Nephron progenitor cell (in vitro differentiated cells): ENCODE measurements at regions not wholly inside any gene's neighbourhood (a gene's known extent, or its start where the extent isn't known, plus 50 kb on each side); places are given as distances from the start of the nearest gene placed in this dataset.

Experiments used
- DNase-seq: peaks from one replicate; pipeline ENCODE4 v3.0.0; 2021
- H3K27ac Mint-ChIP-seq: 2 replicates; pipeline ENCODE4 v1.8.0; 2021; ENCODE audit warnings: mild to moderate bottlenecking, moderate library complexity, mixed read lengths
- H3K27me3 Mint-ChIP-seq: 2 replicates; pipeline ENCODE4 v1.8.0; 2021; ENCODE audit warnings: mild to moderate bottlenecking, low read depth, mixed read lengths; ENCODE audit not compliant: poor library complexity
- H3K36me3 Mint-ChIP-seq: 2 replicates; pipeline ENCODE4 v1.8.0; 2021; ENCODE audit warnings: low read depth, mixed read lengths
- H3K4me1 Mint-ChIP-seq: 2 replicates; pipeline ENCODE4 v1.8.0; 2021; ENCODE audit warnings: mixed read lengths
- H3K4me3 Mint-ChIP-seq: 2 replicates; pipeline ENCODE4 v1.8.0; 2021; ENCODE audit warnings: mild to moderate bottlenecking, moderate library complexity, mixed read lengths
- H3K9me3 Mint-ChIP-seq: 2 replicates; pipeline ENCODE4 v1.8.0; 2021; ENCODE audit warnings: mild to moderate bottlenecking, moderate library complexity, mixed read lengths
- TF ChIP-seq, protein P1 (sequence below): fragments of 200-600 bp; sonication (generic); IDR thresholded peaks from 2 replicates; pipeline ENCODE4 v1.5.0; 2021; ENCODE audit warnings: antibody characterized with exemption

DNA sequence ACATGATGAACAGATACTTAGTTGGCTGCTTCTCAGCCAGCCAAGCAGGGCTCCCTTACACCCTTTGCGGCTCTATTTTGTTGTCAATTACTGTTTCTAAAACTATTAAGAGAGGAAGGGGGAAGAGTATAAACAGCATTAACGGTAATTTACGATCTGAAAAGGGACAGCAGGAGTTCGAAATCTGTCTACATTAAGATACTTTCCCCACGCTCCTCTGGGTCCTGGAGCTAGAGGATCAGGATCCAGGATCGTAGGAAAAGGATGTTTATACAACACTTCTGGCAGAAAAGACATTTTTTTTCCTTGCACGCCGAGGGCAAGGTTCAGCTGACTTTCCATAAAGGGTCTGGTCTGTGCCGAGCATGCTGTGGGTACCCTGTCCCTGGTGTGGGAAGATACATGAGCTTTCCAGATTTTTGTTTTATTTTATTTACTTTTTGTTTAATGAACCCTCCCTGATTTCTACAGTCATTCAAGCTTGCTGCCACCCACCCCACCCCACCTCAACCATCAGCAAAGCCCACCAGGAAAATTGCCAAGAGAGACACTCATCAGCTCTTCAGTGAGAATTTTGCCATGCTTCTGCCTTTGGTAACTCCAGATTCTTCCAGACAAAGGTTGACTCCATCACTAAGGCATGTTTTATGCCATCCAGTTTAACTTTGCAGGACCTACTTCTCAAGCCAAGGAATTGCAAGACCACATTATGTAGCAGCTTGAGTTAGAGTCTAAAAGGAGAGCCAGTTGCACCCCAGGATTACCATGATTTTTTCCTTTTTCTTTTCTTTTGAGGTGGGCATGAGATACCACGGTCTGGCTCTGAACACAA, 188.1 kb downstream of the QDPR start:
- peak; percentile 6 for DNase-seq
- H3K4me1 Mint-ChIP-seq, result peaks cover 35% of the 10 kb centered on the region
- H3K27ac Mint-ChIP-seq, result peak overlapping the region; percentile 77
- peaks cover 5% of the 10 kb centered on the region for H3K36me3 Mint-ChIP-seq
- peak overlapping the region; percentile 60 for H3K4me3 Mint-ChIP-seq
- TF ChIP-seq, protein P1, sequence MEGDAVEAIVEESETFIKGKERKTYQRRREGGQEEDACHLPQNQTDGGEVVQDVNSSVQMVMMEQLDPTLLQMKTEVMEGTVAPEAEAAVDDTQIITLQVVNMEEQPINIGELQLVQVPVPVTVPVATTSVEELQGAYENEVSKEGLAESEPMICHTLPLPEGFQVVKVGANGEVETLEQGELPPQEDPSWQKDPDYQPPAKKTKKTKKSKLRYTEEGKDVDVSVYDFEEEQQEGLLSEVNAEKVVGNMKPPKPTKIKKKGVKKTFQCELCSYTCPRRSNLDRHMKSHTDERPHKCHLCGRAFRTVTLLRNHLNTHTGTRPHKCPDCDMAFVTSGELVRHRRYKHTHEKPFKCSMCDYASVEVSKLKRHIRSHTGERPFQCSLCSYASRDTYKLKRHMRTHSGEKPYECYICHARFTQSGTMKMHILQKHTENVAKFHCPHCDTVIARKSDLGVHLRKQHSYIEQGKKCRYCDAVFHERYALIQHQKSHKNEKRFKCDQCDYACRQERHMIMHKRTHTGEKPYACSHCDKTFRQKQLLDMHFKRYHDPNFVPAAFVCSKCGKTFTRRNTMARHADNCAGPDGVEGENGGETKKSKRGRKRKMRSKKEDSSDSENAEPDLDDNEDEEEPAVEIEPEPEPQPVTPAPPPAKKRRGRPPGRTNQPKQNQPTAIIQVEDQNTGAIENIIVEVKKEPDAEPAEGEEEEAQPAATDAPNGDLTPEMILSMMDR, result no peak
- peaks cover 15% of the 10 kb centered on the region for H3K9me3 Mint-ChIP-seq
- H3K27me3 Mint-ChIP-seq, result no peaks in the 10 kb centered on the region

DNA sequence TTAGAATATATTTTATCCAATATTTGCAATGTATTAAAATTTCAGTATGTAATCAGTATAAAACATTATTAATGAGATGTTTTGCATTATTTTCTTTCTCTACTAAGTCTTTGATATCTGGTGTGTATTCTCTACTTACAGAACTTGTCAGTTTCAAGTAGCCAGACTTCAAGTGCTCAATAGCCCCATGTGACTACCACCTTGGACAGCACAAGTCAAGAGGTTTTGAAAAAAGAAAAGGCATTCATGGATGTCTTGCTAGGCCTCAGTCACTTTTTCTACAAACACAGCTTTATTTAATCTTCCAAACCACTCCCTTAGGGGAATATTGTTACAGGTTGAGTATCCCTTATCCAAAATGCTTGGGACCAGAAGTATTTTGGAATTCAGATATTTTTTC, 189.4 kb downstream of the QDPR start:
- peaks cover 5% of the 10 kb centered on the region for H3K36me3 Mint-ChIP-seq
- peaks cover 25% of the 10 kb centered on the region for H3K4me1 Mint-ChIP-seq
- peaks cover 15% of the 10 kb centered on the region for H3K9me3 Mint-ChIP-seq
- TF ChIP-seq, protein P1, result no peak
- no peak overlapping the region for H3K4me3 Mint-ChIP-seq
- no peak for DNase-seq
- no peak overlapping the region for H3K27ac Mint-ChIP-seq
- no peaks in the 10 kb centered on the region for H3K27me3 Mint-ChIP-seq

DNA sequence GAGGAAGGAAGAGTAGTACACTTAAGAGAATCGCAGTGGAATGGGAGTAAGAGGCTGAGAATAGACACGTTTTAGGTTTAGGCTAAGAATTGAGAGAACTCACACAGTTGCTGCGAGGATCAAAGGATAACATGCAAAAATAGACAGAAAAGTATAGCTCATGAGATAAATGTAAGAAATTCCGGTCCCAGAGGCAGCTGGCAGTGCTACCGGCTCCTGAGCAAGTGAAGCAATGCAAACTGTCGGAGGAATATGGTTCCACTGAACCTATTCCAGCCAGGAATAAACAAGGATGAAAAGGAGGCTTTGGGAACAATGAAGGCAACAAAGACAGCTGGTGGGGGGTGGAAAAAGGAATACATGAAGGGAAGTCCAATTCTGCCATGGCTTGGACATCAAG, 191.8 kb downstream of the QDPR start:
- H3K36me3 Mint-ChIP-seq, result peaks cover 5% of the 10 kb centered on the region
- TF ChIP-seq, protein P1, result no peak
- H3K27me3 Mint-ChIP-seq, result no peaks in the 10 kb centered on the region
- H3K4me1 Mint-ChIP-seq, result peaks cover 25% of the 10 kb centered on the region
- no peak overlapping the region for H3K27ac Mint-ChIP-seq
- no peak overlapping the region for H3K4me3 Mint-ChIP-seq
- no peak for DNase-seq
- H3K9me3 Mint-ChIP-seq, result peaks cover 15% of the 10 kb centered on the region

DNA sequence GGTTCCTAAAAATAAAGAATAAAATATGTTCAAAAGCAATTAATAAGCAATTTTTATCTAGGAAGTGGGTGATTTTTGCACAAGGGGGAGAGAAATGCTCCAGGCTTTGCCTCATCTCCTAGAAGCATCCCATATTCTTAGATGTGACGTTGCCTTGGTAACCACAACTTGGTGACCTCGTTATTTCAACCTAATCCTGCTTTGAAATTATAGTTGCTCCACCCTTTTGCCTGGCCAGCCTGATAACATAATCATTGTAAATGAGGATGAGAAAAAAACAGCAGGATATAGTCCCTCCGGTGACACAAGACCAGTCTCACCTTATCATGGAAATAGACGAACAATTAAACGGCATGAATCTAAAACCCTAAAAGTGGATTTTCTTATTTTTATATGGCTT, 194.4 kb downstream of the QDPR start:
- Mint-ChIP-seq H3K36me3 (peaks cover 5% of the 10 kb centered on the region), H3K4me3 (no peak overlapping the region), H3K27me3 (no peaks in the 10 kb centered on the region), H3K27ac (no peak overlapping the region), H3K9me3 (peaks cover 15% of the 10 kb centered on the region), H3K4me1 (peaks cover 5% of the 10 kb centered on the region)
- no peak for DNase-seq
- TF ChIP-seq, protein P1, result no peak

DNA sequence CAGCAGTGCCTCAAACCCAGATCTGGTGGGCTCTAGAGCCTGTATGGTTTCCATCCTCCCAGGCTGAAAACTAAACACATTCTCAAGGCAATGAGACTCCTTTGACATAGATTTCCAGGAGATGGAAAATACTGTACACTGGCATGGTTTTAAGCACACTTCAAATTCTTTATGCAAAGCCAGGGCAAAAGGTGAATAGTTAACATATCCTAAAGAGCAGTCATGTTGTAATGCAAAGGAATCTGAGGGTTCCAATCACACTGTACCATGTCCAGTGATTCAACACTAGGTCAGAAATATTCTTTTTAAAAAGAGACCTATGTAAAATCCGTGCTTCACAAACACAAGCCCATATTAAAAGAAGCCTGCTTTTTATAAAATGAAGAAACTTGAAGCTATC, 195.3 kb downstream of the QDPR start:
- Mint-ChIP-seq H3K4me1 (no peaks in the 10 kb centered on the region), H3K27ac (no peak overlapping the region)

More for the DNA sequence above, 195.3 kb downstream of the QDPR start:
- H3K27me3 Mint-ChIP-seq, result peaks cover 3% of the 10 kb centered on the region
- TF ChIP-seq, protein P1, result no peak
- no peak overlapping the region for H3K4me3 Mint-ChIP-seq
- H3K36me3 Mint-ChIP-seq, result peaks cover 5% of the 10 kb centered on the region
- H3K9me3 Mint-ChIP-seq, result peaks cover 15% of the 10 kb centered on the region
- no peak for DNase-seq
